ENCODE measurements at regions not wholly inside any gene's neighbourhood (a gene's known extent, or its start where the extent isn't known, plus 50 kb on each side); places are given as distances from the start of the nearest gene placed in this dataset.

DNA sequence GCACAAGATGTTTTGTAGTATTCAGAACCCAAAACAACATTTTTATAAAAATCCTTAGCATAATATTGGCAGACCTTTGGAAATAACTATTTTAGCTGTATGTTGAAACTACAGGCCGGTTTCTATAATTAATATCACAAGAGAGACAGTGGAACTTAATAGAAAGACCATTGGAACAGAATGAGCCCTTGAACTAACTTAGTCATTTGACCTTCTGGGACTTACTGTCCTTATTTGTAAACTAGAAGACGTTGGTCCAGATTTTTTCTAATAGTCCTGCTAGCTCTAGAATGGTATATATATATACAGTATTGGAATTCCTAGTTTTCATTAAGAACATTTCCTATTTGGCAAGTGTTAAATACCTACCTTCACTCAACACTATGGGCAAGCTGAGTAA is 69.5 kb upstream of the ALDH1A1 start:
- WGBS, 2 donors, result 65 to 72% methylated on average over 2 of the region's 2 CpGs

DNA sequence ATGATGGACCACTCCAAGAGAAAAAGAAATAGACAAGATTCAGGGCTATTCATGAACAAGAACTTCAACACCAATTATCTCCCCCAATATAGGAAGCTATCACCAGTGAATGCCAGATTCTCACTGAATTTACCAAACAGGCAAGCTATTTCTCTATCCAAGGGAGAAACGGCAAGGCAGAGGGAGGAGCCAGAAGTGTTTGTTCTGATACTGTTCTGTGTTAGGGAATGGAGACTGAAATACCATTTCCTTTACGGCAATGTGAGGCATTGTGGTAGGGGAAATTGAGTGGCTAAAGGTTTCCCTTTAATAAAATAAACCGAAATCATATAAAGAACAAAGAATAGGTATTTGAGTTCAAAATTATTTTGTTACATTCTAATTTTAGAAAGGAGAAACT is 68.0 kb upstream of the ALDH1A1 start:
- 59 to 74% methylated on average over 3 of the region's 3 CpGs for WGBS, 2 donors
- no peaks in the 10 kb centered on the region for H3K27me3 ChIP-seq
- no peaks in the 10 kb centered on the region for H3K9me3 ChIP-seq

More for the DNA sequence above, 69.5 kb upstream of the ALDH1A1 start:
- no peaks in the 10 kb centered on the region for H3K9me3 ChIP-seq
- H3K36me3 ChIP-seq, result no peaks in the 10 kb centered on the region
- no peak overlapping the region for H3K27ac ChIP-seq
- no peak overlapping the region for H3K4me3 ChIP-seq (replicated peaks in 1 of 3)
- H3K27me3 ChIP-seq, result no peaks in the 10 kb centered on the region
- TF ChIP-seq, protein P1, sequence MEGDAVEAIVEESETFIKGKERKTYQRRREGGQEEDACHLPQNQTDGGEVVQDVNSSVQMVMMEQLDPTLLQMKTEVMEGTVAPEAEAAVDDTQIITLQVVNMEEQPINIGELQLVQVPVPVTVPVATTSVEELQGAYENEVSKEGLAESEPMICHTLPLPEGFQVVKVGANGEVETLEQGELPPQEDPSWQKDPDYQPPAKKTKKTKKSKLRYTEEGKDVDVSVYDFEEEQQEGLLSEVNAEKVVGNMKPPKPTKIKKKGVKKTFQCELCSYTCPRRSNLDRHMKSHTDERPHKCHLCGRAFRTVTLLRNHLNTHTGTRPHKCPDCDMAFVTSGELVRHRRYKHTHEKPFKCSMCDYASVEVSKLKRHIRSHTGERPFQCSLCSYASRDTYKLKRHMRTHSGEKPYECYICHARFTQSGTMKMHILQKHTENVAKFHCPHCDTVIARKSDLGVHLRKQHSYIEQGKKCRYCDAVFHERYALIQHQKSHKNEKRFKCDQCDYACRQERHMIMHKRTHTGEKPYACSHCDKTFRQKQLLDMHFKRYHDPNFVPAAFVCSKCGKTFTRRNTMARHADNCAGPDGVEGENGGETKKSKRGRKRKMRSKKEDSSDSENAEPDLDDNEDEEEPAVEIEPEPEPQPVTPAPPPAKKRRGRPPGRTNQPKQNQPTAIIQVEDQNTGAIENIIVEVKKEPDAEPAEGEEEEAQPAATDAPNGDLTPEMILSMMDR (IDR thresholded peaks at IDR 0.05), result no peak
- no peak for TF ChIP-seq POLR2A (IDR thresholded peaks at IDR 0.05)
- peaks cover 0 to 6% of the 10 kb centered on the region in 2 donors for H3K4me1 ChIP-seq
- intact Hi-C loops (cut with DNase I), result loop anchor here (5.0 kb wide), 1 partner anchor 165 kb away; no protein-coding TSS in a partner anchor
- DNase-seq, result no peak

DNA sequence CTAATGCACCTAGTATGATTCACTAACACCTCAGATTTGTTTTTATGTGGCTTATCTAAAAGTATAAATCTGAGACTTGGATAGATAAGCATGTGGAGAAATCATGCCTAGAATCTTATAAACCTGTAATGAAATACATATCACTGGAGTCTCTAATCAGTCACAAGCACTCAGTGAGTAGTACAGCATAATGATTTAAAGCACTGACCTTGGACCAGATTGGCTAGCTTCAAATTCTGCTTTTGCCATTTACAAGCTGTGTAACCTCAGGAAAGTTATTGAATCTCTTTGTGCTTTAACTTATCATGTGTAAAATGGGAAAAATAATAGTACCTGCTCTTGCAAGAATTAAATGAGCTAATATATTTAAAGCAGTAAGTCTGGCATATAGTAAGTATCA is 61.2 kb upstream of the ALDH1A1 start:
- H3K27me3 ChIP-seq, result no peaks in the 10 kb centered on the region
- no peak overlapping the region for H3K27ac ChIP-seq
- peaks cover 0 to 4% of the 10 kb centered on the region in 2 donors for H3K4me1 ChIP-seq
- H3K36me3 ChIP-seq, result no peaks in the 10 kb centered on the region
- TF ChIP-seq POLR2A (IDR thresholded peaks at IDR 0.05), result no peak
- TF ChIP-seq, protein P1 (IDR thresholded peaks at IDR 0.05), result no peak
- intact Hi-C loops (cut with DNase I), result no loop called here
- DNase-seq, result no peak
- H3K9me3 ChIP-seq, result no peaks in the 10 kb centered on the region
- H3K4me3 ChIP-seq (replicated peaks in 1 of 3), result no peak overlapping the region

More for the DNA sequence above, 68.0 kb upstream of the ALDH1A1 start:
- DNase-seq, result no peak
- Histone ChIP-seq H3K27ac (no peak overlapping the region), H3K4me3 (replicated peaks in 1 of 3) (no peak overlapping the region), H3K4me1 (peaks cover 0 to 6% of the 10 kb centered on the region in 2 donors), H3K36me3 (no peaks in the 10 kb centered on the region)
- no peak for TF ChIP-seq POLR2A (IDR thresholded peaks at IDR 0.05)
- TF ChIP-seq, protein P1 (IDR thresholded peaks at IDR 0.05), result no peak
- intact Hi-C loops (cut with DNase I), result loop anchor here (5.0 kb wide), 1 partner anchor 164 kb away; no protein-coding TSS in a partner anchor

DNA sequence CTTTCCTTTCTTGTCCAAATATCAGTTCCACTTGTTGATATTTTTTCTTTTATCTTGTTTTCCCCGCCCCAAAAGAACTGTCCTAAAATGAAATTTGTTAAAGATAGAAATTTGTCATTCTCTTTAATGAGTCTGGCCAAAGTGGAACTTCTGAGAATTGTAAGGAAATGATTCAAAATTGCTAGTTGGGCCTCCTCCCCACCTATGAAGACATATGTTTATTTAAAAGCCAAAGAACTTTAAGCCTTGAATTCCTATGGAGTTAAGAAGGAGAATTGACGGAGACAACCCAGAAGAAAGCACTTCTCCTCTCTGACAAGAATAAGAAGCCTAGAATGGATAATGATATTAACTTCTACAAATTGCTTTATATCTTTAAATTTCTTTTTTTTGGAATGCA is 59.1 kb upstream of the ALDH1A1 start:
- Histone ChIP-seq H3K4me1 (peaks cover 0 to 4% of the 10 kb centered on the region in 2 donors), H3K9me3 (no peaks in the 10 kb centered on the region), H3K27me3 (no peaks in the 10 kb centered on the region), H3K27ac (no peak overlapping the region), H3K4me3 (replicated peaks in 1 of 3) (no peak overlapping the region), H3K36me3 (no peaks in the 10 kb centered on the region)
- no peak for DNase-seq
- WGBS, 2 donors, result 84 to 90% methylated on average over 2 of the region's 2 CpGs
- no peak for TF ChIP-seq POLR2A (IDR thresholded peaks at IDR 0.05)
- TF ChIP-seq, protein P1 (IDR thresholded peaks at IDR 0.05), result no peak
- intact Hi-C loops (cut with DNase I), result no loop called here

DNA sequence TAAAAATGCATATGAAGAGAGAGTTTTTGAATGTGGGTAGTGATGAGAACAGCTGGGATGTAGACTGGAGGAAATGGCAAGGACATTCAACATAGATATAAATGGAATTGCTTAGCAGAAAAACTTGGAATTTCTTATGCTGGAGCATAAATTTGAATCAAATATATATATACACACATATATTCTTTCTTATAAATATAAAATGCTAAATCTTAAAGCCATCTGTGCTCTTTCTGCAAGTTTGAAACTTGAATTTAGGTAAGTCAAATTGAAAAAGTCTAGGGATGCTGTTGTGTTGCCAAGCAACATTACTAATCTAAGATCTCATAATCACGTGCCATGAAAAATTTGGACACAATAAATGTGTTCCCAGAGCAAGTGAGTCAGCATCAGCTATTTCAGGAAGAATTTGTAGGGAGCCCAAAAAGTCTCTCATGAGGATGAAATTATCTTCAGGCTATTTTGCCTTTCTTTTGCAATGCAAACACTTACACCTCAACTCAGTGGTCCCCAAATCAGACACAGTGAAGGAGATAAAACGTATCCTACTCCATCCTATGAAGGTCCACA is 58.4 kb upstream of the ALDH1A1 start:
- H3K27ac ChIP-seq, result no peak overlapping the region
- intact Hi-C loops (cut with DNase I), result no loop called here
- WGBS, 2 donors, result 72 to 76% methylated on average over 2 of the region's 2 CpGs
- no peaks in the 10 kb centered on the region for H3K36me3 ChIP-seq
- DNase-seq, result no peak
- no peak overlapping the region for H3K4me3 ChIP-seq (replicated peaks in 1 of 3)
- no peaks in the 10 kb centered on the region for H3K9me3 ChIP-seq
- no peaks in the 10 kb centered on the region for H3K27me3 ChIP-seq
- peaks cover 0 to 4% of the 10 kb centered on the region in 2 donors for H3K4me1 ChIP-seq
- TF ChIP-seq POLR2A (IDR thresholded peaks at IDR 0.05), result no peak
- TF ChIP-seq, protein P1 (IDR thresholded peaks at IDR 0.05), result no peak

Data from thyroid gland (tissue), 4 donors.